KBM-7 (cell line): ENCODE measurements at regions not wholly inside any gene's neighbourhood (a gene's known extent, or its start where the extent isn't known, plus 50 kb on each side); places are given as distances from the start of the nearest gene placed in this dataset.

Source experiments
- DNase-seq: peaks from one replicate; pipeline ENCODE4 v3.0.0-alpha.2; 2015
- in situ Hi-C: fragments of 300-500 bp; cut with MboI; formaldehyde crosslinking; loops from 2 replicates; pipeline ENCODE4 v1.14.3; 2020; ENCODE audit warnings: low sequenced_read_pairs, low pct_unique_long_range_greater_than_20kb, mixed read lengths

DNA sequence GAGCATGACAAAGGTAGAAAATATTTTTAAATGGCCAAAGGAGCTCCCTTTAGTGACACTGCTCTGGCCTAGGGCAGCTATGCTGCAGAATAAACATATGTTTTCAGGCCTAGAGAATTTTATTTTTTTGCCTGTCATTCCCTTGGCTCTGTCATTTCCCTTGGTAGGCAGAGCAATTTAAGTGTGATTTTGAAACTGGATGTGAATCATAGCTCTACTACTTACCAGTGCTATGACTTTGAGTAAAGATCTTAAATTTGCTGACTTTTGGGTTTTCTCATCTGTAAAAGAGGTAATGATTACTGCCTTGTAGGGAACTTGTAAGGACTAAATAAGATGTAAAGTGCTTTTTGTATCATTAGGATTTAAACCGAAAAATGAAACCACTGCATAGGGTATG, 189.0 kb upstream of the ZRANB2 start:
- DNase-seq, result no peak
- in situ Hi-C loops, result no loop called here

GRCh38 chr1:71269179-71269578, 188.3 kb upstream of the ZRANB2 start:
- in situ Hi-C loops, result no loop called here
- no peak for DNase-seq

GRCh38 chr1:71267220-71267619, 186.4 kb upstream of the ZRANB2 start:
- in situ Hi-C loops, result no loop called here
- no peak for DNase-seq

DNA sequence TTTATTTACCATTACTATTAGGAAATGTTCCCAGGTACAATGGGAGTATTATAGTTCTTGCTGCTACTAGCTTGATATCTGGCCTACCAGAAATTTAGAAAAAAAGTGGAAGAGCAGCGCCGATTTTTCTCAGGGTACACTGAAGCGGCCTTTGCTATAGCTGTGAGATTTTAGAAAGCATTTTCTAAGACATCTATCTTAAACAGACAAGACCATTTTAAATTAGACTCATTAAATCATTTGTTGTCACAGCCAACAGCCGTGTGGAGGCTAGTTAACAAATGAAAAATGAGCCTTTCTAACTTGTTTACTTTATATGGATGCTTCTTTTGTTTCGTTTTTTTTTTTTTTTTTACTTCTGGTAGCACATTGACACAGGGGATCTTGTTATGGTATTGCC, 183.2 kb upstream of the ZRANB2 start:
- no peak for DNase-seq
- in situ Hi-C loops, result no loop called here

DNA sequence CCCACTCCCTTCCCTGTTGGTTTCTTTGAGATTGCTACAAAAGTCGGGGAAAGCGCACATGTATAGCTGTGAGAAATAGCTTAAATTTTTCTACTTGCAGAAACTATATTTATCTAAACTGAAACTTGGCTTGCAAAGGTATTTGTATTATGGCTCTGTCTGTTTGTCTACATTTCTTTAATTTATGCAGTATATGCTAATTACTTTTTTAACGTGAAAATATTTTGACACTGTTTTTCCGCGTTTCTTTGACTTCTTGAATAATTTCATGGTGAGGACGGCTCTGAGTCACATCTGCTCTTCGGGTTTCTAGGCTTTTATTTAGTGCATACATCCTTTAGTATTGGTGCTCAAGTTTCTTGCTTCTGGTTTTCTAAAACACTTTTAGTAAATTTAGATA, 182.1 kb upstream of the ZRANB2 start:
- in situ Hi-C loops, result no loop called here

DNA sequence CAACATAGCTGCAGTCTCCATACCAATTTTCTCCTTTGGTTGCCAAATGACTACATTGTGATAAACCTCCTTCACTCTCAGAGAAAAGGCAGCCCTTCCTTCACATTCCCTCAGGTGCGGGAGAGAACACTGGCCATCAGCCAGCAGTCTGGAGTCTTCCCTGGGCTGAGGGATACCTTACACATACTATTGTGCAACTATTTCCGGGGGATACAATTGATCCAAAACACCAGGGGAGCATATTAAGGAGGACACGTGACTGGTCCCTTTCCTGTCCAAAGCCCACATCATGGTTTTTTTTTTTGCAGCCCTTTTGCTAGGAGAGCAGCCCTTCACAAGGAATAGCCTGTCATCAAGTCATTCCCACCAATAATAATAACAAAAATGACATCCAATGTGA, 172.1 kb upstream of the ZRANB2 start:
- no peak for DNase-seq
- in situ Hi-C loops, result no loop called here

More for the DNA sequence above, 182.1 kb upstream of the ZRANB2 start:
- DNase-seq, result no peak

DNA sequence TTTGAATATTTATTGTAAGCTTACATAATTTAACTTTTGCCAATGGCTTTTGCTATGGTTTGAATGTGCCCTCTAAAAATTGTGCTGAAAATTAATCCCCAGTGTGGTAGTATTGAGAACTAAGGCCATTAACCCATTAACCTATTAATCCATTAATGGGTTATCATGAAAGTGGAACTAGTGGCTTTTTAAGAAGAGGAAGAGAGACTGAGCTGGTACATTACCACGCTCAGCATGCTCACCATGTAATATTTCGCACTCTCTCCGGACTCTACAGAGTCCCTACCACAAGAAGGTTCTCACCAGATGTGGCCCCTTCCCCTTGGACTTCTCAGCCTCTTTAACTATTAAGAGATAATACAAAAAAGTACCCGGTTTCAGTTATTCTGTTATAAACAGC, 164.4 kb upstream of the ZRANB2 start:
- no peak for DNase-seq
- in situ Hi-C loops, result no loop called here

DNA sequence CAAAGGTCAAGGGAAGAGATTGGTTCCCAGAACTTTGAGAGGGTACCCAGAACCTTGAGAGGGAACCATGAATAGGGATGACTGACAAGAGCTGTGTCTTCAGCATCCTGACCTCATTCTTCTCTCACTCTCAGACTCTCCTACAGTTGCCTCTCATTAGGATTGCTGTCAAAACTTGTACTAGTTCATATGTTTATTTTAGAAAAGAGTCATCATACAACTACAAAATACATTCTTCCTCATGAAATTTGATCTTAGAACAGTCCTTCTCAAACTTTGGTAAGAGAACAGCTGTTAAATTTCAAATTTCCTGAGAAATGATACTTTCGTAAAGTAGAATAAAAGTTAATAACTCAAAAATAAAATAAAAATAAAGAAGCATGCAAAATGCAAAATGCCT, 161.4 kb upstream of the ZRANB2 start:
- in situ Hi-C loops, result no loop called here

GRCh38 chr1:71240656-71241055, 159.8 kb upstream of the ZRANB2 start:
- no peak for DNase-seq
- in situ Hi-C loops, result no loop called here

More for the DNA sequence above, 161.4 kb upstream of the ZRANB2 start:
- no peak for DNase-seq

GRCh38 chr1:71236503-71236902, 155.7 kb upstream of the ZRANB2 start:
- in situ Hi-C loops, result no loop called here
- no peak for DNase-seq

DNA sequence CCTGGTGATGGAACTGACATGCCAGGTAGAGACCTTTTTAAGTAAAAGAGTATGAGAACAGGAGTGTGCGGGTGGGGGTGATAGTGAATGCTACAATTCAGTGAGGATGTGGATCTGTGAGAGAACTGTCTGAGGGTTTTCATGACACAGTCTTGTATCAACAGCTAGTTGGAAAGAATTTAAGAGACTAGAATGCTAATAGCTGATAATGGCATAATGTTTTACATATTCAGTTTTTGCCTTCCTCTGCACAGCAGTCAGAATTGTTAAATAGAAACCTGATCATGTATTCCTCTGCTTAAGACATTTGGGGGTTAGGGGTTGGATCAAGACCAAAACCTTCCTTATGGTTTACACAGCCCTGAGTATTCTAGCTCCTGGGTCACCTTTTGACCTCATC, 152.8 kb upstream of the ZRANB2 start:
- in situ Hi-C loops, result no loop called here

DNA sequence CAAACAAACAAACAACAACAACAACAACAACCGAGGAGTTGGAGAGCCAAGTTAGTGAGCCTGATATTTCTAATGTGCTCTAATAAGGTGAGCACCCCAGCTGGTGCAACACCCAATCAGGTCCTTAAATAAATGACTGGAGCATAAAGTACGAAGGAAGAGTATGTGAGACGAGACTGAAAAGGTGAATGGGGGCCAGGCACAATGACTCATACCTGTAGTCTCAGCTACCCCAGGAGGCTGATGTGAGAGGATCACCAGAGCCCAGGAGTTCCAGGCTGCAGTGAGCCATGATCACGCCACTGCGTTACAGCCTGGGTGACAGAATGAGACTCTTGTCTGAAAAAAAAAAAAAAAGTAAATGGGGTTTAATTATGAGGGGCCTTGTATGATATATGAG, 152.0 kb upstream of the ZRANB2 start:
- in situ Hi-C loops, result no loop called here

More for the DNA sequence above, 152.8 kb upstream of the ZRANB2 start:
- no peak for DNase-seq

GRCh38 chr1:71232166-71232763, 151.4 kb upstream of the ZRANB2 start:
- in situ Hi-C loops, result no loop called here
- DNase-seq, result no peak

More for the DNA sequence above, 152.0 kb upstream of the ZRANB2 start:
- DNase-seq, result no peak

DNA sequence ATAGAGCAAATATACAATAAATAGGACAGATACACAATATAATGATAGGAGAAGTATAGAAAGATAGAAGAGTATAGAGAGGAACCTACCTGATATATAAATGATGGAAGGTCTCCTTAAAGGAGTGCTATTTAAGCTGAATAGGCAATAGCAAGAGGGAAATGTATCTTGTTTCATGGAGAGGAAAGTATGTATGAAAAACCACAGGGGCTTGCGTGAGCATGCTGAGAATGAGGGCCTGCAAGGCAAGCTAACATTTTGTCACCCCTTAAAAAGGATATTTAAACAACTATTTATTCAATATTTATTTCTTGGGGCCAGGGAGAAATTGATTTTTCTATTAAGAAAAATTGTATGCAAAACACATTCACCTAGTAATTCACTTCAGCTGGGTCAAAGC, 150.9 kb upstream of the ZRANB2 start:
- in situ Hi-C loops, result no loop called here
- DNase-seq, result no peak

- DNase-seq, result no peak
- in situ Hi-C loops, result no loop called here
These were observed 148.0 kb upstream of the ZRANB2 start for GRCh38 chr1:71228742-71229365.

GRCh38 chr1:71228241-71228640, 147.4 kb upstream of the ZRANB2 start:
- DNase-seq, result no peak
- in situ Hi-C loops, result no loop called here

DNA sequence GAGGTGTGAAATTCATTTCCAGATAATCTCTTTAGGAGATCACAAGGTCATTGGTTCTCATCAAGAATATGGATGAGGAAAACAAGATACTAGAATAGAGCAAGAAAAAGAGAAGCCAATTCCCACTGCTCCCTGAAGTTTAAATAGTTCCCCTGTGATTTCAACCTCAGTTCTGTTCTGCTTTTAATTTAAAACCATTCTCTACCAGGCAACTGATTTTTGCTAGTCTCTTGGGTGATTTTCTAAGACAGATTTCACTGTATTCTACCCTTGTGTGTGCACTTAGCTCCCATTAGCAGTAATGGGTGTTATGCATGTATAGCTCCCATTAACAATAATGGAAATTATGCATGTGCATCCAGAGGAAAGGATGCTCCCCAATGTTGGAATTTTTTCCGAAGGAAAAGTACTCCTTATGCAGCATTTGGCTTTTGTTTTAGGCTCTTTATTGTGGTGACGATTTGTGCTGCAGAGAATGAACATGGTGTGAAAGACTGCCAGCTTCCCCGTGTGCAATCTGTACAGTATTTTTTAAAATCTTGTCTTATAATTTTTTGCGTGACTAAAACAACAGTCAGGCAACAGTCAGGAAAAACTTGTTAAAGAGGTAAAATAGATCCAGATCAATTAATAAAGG, 144.0 kb upstream of the ZRANB2 start:
- DNase-seq, result no peak
- in situ Hi-C loops, result no loop called here

DNA sequence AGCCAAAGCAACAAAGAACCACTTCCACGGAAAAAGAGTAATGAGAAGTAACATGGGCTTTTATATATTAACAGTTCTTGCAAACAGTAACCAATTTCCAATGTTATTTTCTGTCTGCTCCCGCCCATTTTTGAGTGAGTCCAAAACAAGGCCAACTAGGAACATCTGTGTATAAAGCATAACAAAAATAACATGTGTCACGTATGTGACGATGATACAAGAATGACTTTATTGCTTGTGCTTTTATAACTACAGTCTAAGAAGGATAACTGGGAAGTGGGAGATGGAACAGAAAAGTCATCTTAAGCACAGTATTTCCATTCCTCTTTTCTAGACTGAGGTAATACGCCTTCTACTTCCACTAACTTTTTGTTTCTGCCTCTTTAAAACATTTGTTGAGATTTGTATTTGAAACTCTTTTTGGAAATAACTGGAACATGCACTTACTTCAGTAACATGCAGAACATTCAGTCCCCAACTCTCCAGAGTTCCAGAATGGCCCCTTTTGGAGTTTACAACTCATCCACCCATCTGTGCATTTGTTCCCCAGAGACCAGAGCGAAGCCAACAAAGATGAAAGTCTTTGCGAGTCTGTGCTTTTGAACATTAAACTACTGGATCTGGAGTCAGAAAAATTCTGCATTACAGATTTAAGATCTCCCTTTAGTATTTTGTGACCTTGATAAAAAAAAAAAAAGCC, 143.0 kb upstream of the ZRANB2 start:
- no peak for DNase-seq
- in situ Hi-C loops, result no loop called here

GRCh38 chr1:71222668-71223067, 141.8 kb upstream of the ZRANB2 start:
- in situ Hi-C loops, result no loop called here
- DNase-seq, result peak; percentile 5

DNA sequence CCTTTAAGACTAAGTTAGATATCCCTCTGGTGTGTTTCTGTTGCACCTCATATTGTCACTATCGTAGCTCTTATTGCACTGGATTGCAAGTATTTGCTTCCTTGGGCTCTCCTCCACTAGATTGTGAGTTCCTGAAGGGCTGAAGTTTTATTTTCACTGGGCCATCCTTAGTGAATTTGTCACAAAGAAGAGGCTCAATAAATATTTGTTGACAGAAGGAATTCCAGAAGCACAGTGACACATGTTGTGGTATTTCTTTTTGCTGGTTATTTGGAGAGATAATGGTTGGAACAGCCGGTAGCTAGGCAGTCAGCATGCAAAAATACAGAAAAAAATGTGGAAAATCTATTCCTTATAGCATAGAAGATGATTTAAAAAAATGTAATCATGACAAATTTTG, 129.9 kb upstream of the ZRANB2 start:
- no peak for DNase-seq
- in situ Hi-C loops, result no loop called here
